OCI-LY7 (cell line): ENCODE measurements at regions not wholly inside any gene's neighbourhood (a gene's known extent, or its start where the extent isn't known, plus 50 kb on each side); places are given as distances from the start of the nearest gene placed in this dataset.

Experiments
- BruUV-seq: library from RNA; stranded (reverse); fragments of 400-500 nt; replicated peaks from 2 replicates; lab custom pipeline; 2021; lab: Mats Ljungman, UMichigan
- CTCF ChIA-PET: fragments of 300-600 bp; sonication (Branson Sonifier 250); formaldehyde crosslinking; loops from one replicate; lab custom pipeline; 2022; ENCODE audit warnings: antibody characterized with exemption; ENCODE audit not compliant: unreplicated experiment; lab: Charles Lee
- POLR2A ChIA-PET: fragments of 300-600 bp; sonication (Branson Sonifier 250); formaldehyde crosslinking; loops from one replicate; lab custom pipeline; 2022; ENCODE audit warnings: antibody characterized with exemption; lab: Charles Lee
- DNase-seq: peaks from one replicate; pipeline ENCODE4 v3.0.0-alpha.2; 2015; ENCODE audit warnings: low spot score
- H2AFZ ChIP-seq: fragments of 200-600 bp; sonication (generic), shearing (Covaris generic); 2 replicates; pipeline ENCODE4 v1.6.1; 2014; ENCODE audit warnings: mild to moderate bottlenecking, antibody characterized with exemption, low read length, moderate library complexity
- H3K27ac ChIP-seq: fragments of 200-600 bp; sonication (generic); 2 replicates; pipeline ENCODE4 v1.5.1; 2014; ENCODE audit warnings: mixed run types, low read depth, mild to moderate bottlenecking, moderate library complexity, low read length, inconsistent platforms; ENCODE audit not compliant: poor library complexity, severe bottlenecking
- H3K36me3 ChIP-seq: fragments of 200-600 bp; sonication (generic); 2 replicates; pipeline ENCODE4 v1.6.1; 2014; ENCODE audit warnings: mild to moderate bottlenecking, antibody characterized with exemption, low read length, moderate library complexity, mixed read lengths; ENCODE audit not compliant: insufficient read depth
- H3K4me1 ChIP-seq: fragments of 200-600 bp; sonication (generic); 2 replicates; pipeline ENCODE4 v1.5.1; 2014; ENCODE audit warnings: mild to moderate bottlenecking, low read length; ENCODE audit not compliant: insufficient read depth, poor library complexity, severe bottlenecking
- H3K4me2 ChIP-seq: fragments of 200-600 bp; sonication (generic); 2 replicates; pipeline ENCODE4 v1.6.1; 2014; ENCODE audit warnings: mild to moderate bottlenecking, low read length
- H3K4me3 ChIP-seq: fragments of 200-600 bp; sonication (generic); 2 replicates; pipeline ENCODE4 v1.5.1; 2014; ENCODE audit warnings: mild to moderate bottlenecking, low read depth, low read length; ENCODE audit not compliant: poor library complexity, severe bottlenecking
- H3K79me2 ChIP-seq: fragments of 200-600 bp; sonication (generic); 2 replicates; pipeline ENCODE4 v1.6.1; 2016; ENCODE audit warnings: low read depth, mild to moderate bottlenecking, low read length, moderate library complexity, mixed read lengths; ENCODE audit not compliant: insufficient read depth
- H3K9me2 ChIP-seq: fragments of 200-600 bp; sonication (generic); 2 replicates; pipeline ENCODE4 v1.6.1; 2016; ENCODE audit warnings: mild to moderate bottlenecking, low read length, mixed read lengths; ENCODE audit not compliant: insufficient read depth
- H3K9me3 ChIP-seq: fragments of 200-600 bp; sonication (generic); 2 replicates; pipeline ENCODE4 v1.6.1; 2014; ENCODE audit warnings: mild to moderate bottlenecking, mixed run types, low read length, mixed read lengths
- H4K20me1 ChIP-seq: fragments of 200-600 bp; sonication (generic); 2 replicates; pipeline ENCODE4 v1.6.1; 2014; ENCODE audit warnings: mild to moderate bottlenecking, antibody characterized with exemption, low read length, moderate library complexity, mixed read lengths; ENCODE audit not compliant: insufficient read depth
- CTCF ChIP-seq: fragments of 200-600 bp; sonication (generic); conservative IDR thresholded peaks from 2 replicates; pipeline ENCODE4 v1.5.1; 2014; ENCODE audit warnings: mild to moderate bottlenecking, antibody characterized with exemption, low read length, moderate library complexity, mixed read lengths
- EZH2phosphoT487 ChIP-seq: fragments of 200-600 bp; sonication (generic); IDR thresholded peaks from 2 replicates; pipeline ENCODE4 v1.6.1; 2018; ENCODE audit warnings: low read depth, borderline replicate concordance, mild to moderate bottlenecking, mixed run types, antibody characterized with exemption, low read length, moderate library complexity, mixed read lengths
- intact Hi-C: fragments of 100-400 bp; cut with micrococcal nuclease; formaldehyde crosslinking; loops from one replicate; pipeline ENCODE4 v1.10.0; 2022; ENCODE audit not compliant: unreplicated experiment

DNA sequence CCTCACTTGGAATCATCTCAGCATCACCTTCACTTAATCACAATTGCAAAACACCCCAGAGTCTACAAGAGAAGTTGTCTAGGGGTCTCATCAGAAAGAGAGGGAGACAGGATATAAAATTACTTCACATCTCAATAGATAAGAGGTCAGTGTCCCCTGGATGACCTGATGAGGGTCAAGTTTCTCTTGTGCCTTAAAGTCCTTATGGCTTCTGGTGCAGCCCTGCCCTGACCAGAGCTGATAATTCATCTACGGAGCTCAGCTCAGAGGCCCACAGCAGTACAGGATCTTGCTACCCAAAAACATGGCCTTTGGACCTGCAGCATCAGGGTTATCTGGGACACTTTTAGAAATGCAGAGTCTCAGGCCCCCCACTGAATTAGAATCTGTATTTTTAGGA is 111.1 kb upstream of the GLI3 start:
- Histone ChIP-seq H3K4me2 (no peak overlapping the region), H3K27ac (no peak overlapping the region), H4K20me1 (no peaks in the 10 kb centered on the region), H3K4me3 (no peak overlapping the region), H3K9me2 (no peaks in the 10 kb centered on the region), H2AFZ (no peak overlapping the region), H3K4me1 (no peaks in the 10 kb centered on the region), H3K36me3 (no peaks in the 10 kb centered on the region), H3K79me2 (no peaks in the 10 kb centered on the region), H3K9me3 (no peaks in the 10 kb centered on the region)
- no peak for DNase-seq
- TF ChIP-seq CTCF (no peak), EZH2phosphoT487 (no peak)
- no TSS peak for BruUV-seq
- POLR2A ChIA-PET: no interaction called here
- CTCF ChIA-PET: no interaction called here
- intact Hi-C loops: no loop called here

GRCh38 chr7:42347616-42348015 is 110.6 kb upstream of the GLI3 start:
- TF ChIP-seq CTCF: no peak
- TF ChIP-seq EZH2phosphoT487: no peak
- Histone ChIP-seq H4K20me1 (no peaks in the 10 kb centered on the region), H3K36me3 (no peaks in the 10 kb centered on the region), H3K4me3 (no peak overlapping the region), H3K9me2 (no peaks in the 10 kb centered on the region), H3K9me3 (no peaks in the 10 kb centered on the region), H3K27ac (no peak overlapping the region), H3K4me2 (no peak overlapping the region), H2AFZ (no peak overlapping the region), H3K4me1 (no peaks in the 10 kb centered on the region), H3K79me2 (no peaks in the 10 kb centered on the region)
- no peak for DNase-seq
- ChIA-PET CTCF (no interaction called here), POLR2A (no interaction called here)
- intact Hi-C loops: no loop called here
- no TSS peak for BruUV-seq

GRCh38 chr7:42345478-42346299 is 108.7 kb upstream of the GLI3 start:
- Histone ChIP-seq H3K36me3 (no peaks in the 10 kb centered on the region), H3K4me1 (no peaks in the 10 kb centered on the region), H2AFZ (no peak overlapping the region), H3K79me2 (no peaks in the 10 kb centered on the region), H3K27ac (no peak overlapping the region), H4K20me1 (no peaks in the 10 kb centered on the region), H3K9me3 (no peaks in the 10 kb centered on the region), H3K4me3 (no peak overlapping the region), H3K4me2 (no peak overlapping the region), H3K9me2 (no peaks in the 10 kb centered on the region)
- intact Hi-C loops: no loop called here
- TF ChIP-seq CTCF (no peak), EZH2phosphoT487 (no peak)
- CTCF ChIA-PET: no interaction called here
- POLR2A ChIA-PET: interaction anchor here (0.6 kb wide), 1 partner anchor 202 kb away, joined by 3 read pairs; no protein-coding TSS in a partner anchor
- DNase-seq: no peak
- BruUV-seq: no TSS peak
